ENCODE measurements at regions not wholly inside any gene's neighbourhood (a gene's known extent, or its start where the extent isn't known, plus 50 kb on each side); places are given as distances from the start of the nearest gene placed in this dataset.

GRCh38 chr4:115357776-115358175 lies 244.4 kb upstream of the NDST4 start:
- no peaks in the 10 kb centered on the region for H3K4me1 ChIP-seq (ENCODE audit: insufficient read depth)
- no peaks in the 10 kb centered on the region for H3K79me2 ChIP-seq
- H2AFZ ChIP-seq, result no peak overlapping the region
- TF ChIP-seq CTCF (IDR thresholded peaks at IDR 0.05; ENCODE audit: poor library complexity), result no peak
- no peak for TF ChIP-seq EZH2phosphoT487 (IDR thresholded peaks at IDR 0.05; ENCODE audit: low read depth, severe bottlenecking, unreplicated experiment)
- no peak for TF ChIP-seq EZH2 (IDR thresholded peaks at IDR 0.05; ENCODE audit: borderline replicate concordance)
- no peak overlapping the region for H3K27ac ChIP-seq
- no peak overlapping the region for H3K4me3 ChIP-seq
- DNase-seq (ENCODE audit: low spot score), result no peak
- no peaks in the 10 kb centered on the region for H3K27me3 ChIP-seq
- no peaks in the 10 kb centered on the region for H3K9me3 ChIP-seq (ENCODE audit: low read depth)
- no peaks in the 10 kb centered on the region for H3K36me3 ChIP-seq (replicated peaks; ENCODE audit: insufficient read depth, low read depth)
- H3K9me2 ChIP-seq (replicated peaks; ENCODE audit: insufficient read depth), result no peaks in the 10 kb centered on the region
- H3K4me2 ChIP-seq, result no peak overlapping the region
- no peaks in the 10 kb centered on the region for H4K20me1 ChIP-seq (ENCODE audit: insufficient read depth, poor library complexity, severe bottlenecking)

- 85% methylated on average over 5 of the region's 5 CpGs for WGBS (ENCODE audit: low lambda C conversion rate, missing lambda C conversion rate)
- Histone ChIP-seq H4K20me1 (ENCODE audit: insufficient read depth, poor library complexity, severe bottlenecking) (no peaks in the 10 kb centered on the region), H3K9me3 (ENCODE audit: low read depth) (no peaks in the 10 kb centered on the region), H3K9me2 (replicated peaks; ENCODE audit: insufficient read depth) (no peaks in the 10 kb centered on the region), H3K4me2 (no peak overlapping the region), H3K79me2 (no peaks in the 10 kb centered on the region), H2AFZ (no peak overlapping the region), H3K27me3 (no peaks in the 10 kb centered on the region), H3K36me3 (replicated peaks; ENCODE audit: insufficient read depth, low read depth) (no peaks in the 10 kb centered on the region), H3K4me3 (no peak overlapping the region), H3K27ac (no peak overlapping the region), H3K4me1 (ENCODE audit: insufficient read depth) (no peaks in the 10 kb centered on the region)
- DNase-seq (ENCODE audit: low spot score), result no peak
- TF ChIP-seq EZH2phosphoT487 (IDR thresholded peaks at IDR 0.05; ENCODE audit: low read depth, severe bottlenecking, unreplicated experiment), result no peak
- TF ChIP-seq EZH2 (IDR thresholded peaks at IDR 0.05; ENCODE audit: borderline replicate concordance), result no peak
- TF ChIP-seq CTCF (IDR thresholded peaks at IDR 0.05; ENCODE audit: poor library complexity), result no peak
Measured at GRCh38 chr4:115356176-115356575, 242.8 kb upstream of the NDST4 start.

GRCh38 chr4:115355329-115355728 lies 241.9 kb upstream of the NDST4 start:
- no peak overlapping the region for H2AFZ ChIP-seq
- no peak for DNase-seq (ENCODE audit: low spot score)
- no peak overlapping the region for H3K4me3 ChIP-seq
- H3K9me3 ChIP-seq (ENCODE audit: low read depth), result no peaks in the 10 kb centered on the region
- TF ChIP-seq EZH2 (IDR thresholded peaks at IDR 0.05; ENCODE audit: borderline replicate concordance), result no peak
- TF ChIP-seq CTCF (IDR thresholded peaks at IDR 0.05; ENCODE audit: poor library complexity), result no peak
- TF ChIP-seq EZH2phosphoT487 (IDR thresholded peaks at IDR 0.05; ENCODE audit: low read depth, severe bottlenecking, unreplicated experiment), result no peak
- WGBS (ENCODE audit: low lambda C conversion rate, missing lambda C conversion rate), result 79% methylated on average over 3 of the region's 3 CpGs
- H4K20me1 ChIP-seq (ENCODE audit: insufficient read depth, poor library complexity, severe bottlenecking), result no peaks in the 10 kb centered on the region
- no peaks in the 10 kb centered on the region for H3K79me2 ChIP-seq
- no peaks in the 10 kb centered on the region for H3K4me1 ChIP-seq (ENCODE audit: insufficient read depth)
- H3K36me3 ChIP-seq (replicated peaks; ENCODE audit: insufficient read depth, low read depth), result no peaks in the 10 kb centered on the region
- no peak overlapping the region for H3K27ac ChIP-seq
- no peaks in the 10 kb centered on the region for H3K9me2 ChIP-seq (replicated peaks; ENCODE audit: insufficient read depth)
- no peak overlapping the region for H3K4me2 ChIP-seq
- H3K27me3 ChIP-seq, result no peaks in the 10 kb centered on the region

GRCh38 chr4:115353370-115353769 lies 239.9 kb upstream of the NDST4 start:
- no peak overlapping the region for H3K27ac ChIP-seq
- no peaks in the 10 kb centered on the region for H3K79me2 ChIP-seq
- no peaks in the 10 kb centered on the region for H3K9me2 ChIP-seq (replicated peaks; ENCODE audit: insufficient read depth)
- H3K4me2 ChIP-seq, result no peak overlapping the region
- WGBS (ENCODE audit: low lambda C conversion rate, missing lambda C conversion rate), result 91% methylated on average over 1 of the region's 1 CpG
- no peaks in the 10 kb centered on the region for H3K27me3 ChIP-seq
- H2AFZ ChIP-seq, result no peak overlapping the region
- H3K4me3 ChIP-seq, result no peak overlapping the region
- H3K4me1 ChIP-seq (ENCODE audit: insufficient read depth), result no peaks in the 10 kb centered on the region
- H3K36me3 ChIP-seq (replicated peaks; ENCODE audit: insufficient read depth, low read depth), result no peaks in the 10 kb centered on the region
- no peaks in the 10 kb centered on the region for H4K20me1 ChIP-seq (ENCODE audit: insufficient read depth, poor library complexity, severe bottlenecking)
- TF ChIP-seq EZH2phosphoT487 (IDR thresholded peaks at IDR 0.05; ENCODE audit: low read depth, severe bottlenecking, unreplicated experiment) (no peak), EZH2 (IDR thresholded peaks at IDR 0.05; ENCODE audit: borderline replicate concordance) (no peak), CTCF (IDR thresholded peaks at IDR 0.05; ENCODE audit: poor library complexity) (no peak)
- no peak for DNase-seq (ENCODE audit: low spot score)
- H3K9me3 ChIP-seq (ENCODE audit: low read depth), result no peaks in the 10 kb centered on the region

Measured in hepatocyte (in vitro differentiated cells).